Neural progenitor cell (in vitro differentiated cells): ENCODE measurements at regions not wholly inside any gene's neighbourhood (a gene's known extent, or its start where the extent isn't known, plus 50 kb on each side); places are given as distances from the start of the nearest gene placed in this dataset.

Experiments
- EZH2phosphoT487 ChIP-seq: fragments of 200-600 bp; sonication (generic); IDR thresholded peaks from 2 replicates; pipeline ENCODE4 v1.6.1; 2017; ENCODE audit warnings: antibody characterized with exemption
- TF ChIP-seq, protein P1 (sequence below): fragments of 200-600 bp; sonication (generic); IDR thresholded peaks from 2 replicates; pipeline ENCODE4 v1.5.1; 2017; ENCODE audit warnings: antibody characterized with exemption, mild to moderate bottlenecking

GRCh38 chr16:60922920-60923319 is 1113.3 kb downstream of the CDH8 start:
- TF ChIP-seq, protein P1, sequence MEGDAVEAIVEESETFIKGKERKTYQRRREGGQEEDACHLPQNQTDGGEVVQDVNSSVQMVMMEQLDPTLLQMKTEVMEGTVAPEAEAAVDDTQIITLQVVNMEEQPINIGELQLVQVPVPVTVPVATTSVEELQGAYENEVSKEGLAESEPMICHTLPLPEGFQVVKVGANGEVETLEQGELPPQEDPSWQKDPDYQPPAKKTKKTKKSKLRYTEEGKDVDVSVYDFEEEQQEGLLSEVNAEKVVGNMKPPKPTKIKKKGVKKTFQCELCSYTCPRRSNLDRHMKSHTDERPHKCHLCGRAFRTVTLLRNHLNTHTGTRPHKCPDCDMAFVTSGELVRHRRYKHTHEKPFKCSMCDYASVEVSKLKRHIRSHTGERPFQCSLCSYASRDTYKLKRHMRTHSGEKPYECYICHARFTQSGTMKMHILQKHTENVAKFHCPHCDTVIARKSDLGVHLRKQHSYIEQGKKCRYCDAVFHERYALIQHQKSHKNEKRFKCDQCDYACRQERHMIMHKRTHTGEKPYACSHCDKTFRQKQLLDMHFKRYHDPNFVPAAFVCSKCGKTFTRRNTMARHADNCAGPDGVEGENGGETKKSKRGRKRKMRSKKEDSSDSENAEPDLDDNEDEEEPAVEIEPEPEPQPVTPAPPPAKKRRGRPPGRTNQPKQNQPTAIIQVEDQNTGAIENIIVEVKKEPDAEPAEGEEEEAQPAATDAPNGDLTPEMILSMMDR: no peak
- no peak for TF ChIP-seq EZH2phosphoT487
